ENCODE measurements at regions not wholly inside any gene's neighbourhood (a gene's known extent, or its start where the extent isn't known, plus 50 kb on each side); places are given as distances from the start of the nearest gene placed in this dataset.

DNA sequence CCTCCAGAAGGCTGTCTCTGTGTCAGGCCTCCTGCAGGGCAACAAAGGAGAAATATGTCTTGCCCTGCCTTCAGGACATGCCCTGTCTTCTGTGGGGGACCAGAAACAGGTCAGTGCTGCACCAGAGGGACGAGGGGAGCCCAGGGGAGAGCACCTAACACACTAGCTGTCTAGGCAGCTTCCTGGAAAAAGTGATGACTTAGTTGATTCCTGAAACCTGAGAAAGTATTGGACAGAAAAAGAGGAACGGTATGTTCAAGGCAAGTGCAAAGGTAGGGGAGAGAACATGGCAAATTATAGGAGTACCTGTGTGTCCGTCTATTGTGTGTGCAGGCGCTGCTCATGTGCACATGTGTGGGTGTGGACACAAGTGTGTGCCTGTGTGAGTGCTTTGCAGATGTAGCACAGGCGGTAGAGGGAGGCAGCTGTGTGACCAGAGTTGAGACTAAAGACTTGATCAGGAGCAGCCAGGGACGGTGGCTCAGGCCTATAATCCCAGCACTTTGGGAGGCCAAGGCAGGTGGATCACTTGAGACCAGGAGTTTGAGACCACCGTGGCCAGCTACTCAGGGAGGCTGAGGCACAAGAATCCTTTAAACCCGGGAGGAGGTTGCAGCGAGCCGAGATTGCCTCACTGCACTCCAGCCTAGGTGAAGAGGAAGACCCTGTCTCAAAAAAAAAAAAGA is 119.5 kb downstream of the GYPC start:
- DNase-seq = no peak

GRCh38 chr2:126776255-126776654 is 120.3 kb downstream of the GYPC start:
- DNase-seq = no peak

GRCh38 chr2:126776692-126777619 is 121.0 kb downstream of the GYPC start:
- peak; percentile 76 to 80 for DNase-seq

DNA sequence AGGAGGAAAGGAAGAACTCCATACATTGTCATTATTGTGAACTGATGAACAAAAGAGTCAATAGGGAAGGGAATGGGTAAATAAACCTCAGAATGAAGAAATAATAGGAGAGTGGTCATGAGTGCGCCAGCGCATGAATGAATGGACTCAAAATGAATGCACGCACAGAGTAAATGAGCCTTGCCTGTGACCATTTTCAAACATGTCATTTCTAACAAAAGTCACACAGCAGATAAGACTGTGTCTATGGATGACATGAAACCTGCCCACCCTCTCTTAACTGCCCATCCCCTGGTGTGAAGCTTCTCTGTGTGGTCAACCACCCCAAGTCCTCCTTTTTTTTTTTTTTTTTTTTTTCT is 121.1 kb upstream of the TEX51 start:
- DNase-seq = no peak

DNA sequence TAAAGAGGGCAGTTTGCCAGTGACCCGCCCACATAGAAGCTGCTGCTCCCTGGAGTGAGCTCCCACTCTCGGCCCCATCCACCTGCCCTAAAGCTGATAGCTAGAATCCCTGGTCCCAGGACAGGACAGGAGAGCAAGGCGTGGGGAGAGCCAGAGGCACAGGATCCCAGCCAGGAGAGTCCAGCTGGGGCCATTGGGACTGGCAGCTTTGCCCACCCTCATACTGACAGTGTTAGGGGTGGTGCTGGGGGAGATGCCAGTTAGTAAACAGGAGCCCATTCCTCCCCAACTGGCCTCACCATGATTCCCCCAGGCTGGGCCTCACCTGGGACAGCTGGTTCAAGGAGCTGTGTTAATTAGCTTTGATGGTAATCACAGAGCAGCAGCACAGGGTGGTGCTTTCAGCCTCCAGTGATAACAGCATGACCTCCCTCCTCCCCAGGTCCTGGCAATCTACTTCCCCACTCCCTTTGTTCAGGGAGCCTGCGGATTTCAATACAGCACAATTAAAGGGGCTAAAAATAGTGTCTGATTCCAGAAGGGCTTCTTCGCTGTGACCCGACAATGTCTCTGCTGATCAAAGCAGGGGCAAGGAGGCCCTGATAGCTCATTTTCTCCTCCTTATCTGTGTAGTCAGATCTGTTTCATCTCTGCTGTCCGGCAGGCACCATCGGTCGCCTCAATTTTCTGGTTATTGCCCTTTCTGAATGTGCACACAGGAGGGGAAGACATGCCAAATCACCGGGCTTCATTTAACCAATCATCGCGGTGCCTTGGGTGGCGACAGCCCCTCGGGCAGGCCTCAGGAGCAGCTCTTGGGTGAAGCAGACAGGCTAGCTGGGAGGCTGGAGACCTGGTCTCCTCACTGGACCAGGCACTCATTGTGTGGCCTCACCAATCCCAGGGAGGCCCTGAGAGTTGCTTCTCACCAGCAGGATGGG is 119.9 kb upstream of the TEX51 start:
- DNase-seq = no peak

GRCh38 chr2:126781206-126781605 is 117.5 kb upstream of the TEX51 start:
- DNase-seq = no peak

DNA sequence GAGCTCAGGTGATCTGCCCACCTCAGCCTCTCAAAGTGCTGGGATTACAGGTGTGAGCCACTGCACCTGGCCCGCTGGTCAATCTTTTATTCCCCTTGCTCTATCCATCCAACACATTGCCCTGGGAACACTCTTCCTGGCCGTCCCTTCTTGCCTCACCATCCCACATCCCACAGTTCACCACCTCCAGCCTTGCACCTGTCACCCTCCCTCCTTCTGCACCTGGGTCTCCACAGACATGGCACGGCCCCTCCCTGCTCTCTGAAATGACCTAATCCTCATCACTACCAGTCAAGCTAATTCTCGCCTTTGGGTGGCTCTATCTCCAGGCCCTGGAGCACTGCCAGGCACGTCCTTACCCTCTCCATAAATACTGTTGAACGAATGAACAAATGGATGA is 116.9 kb upstream of the TEX51 start:
- no peak for DNase-seq

- DNase-seq = no peak
These were observed 116.0 kb upstream of the TEX51 start for GRCh38 chr2:126782648-126783047.

GRCh38 chr2:126783341-126783740 is 115.3 kb upstream of the TEX51 start:
- no peak for DNase-seq

GRCh38 chr2:126784045-126784444 is 114.6 kb upstream of the TEX51 start:
- no peak for DNase-seq

GRCh38 chr2:126784621-126785020 is 114.1 kb upstream of the TEX51 start:
- no peak for DNase-seq

- no peak for DNase-seq
These were observed 113.5 kb upstream of the TEX51 start for GRCh38 chr2:126785236-126785635.

DNA sequence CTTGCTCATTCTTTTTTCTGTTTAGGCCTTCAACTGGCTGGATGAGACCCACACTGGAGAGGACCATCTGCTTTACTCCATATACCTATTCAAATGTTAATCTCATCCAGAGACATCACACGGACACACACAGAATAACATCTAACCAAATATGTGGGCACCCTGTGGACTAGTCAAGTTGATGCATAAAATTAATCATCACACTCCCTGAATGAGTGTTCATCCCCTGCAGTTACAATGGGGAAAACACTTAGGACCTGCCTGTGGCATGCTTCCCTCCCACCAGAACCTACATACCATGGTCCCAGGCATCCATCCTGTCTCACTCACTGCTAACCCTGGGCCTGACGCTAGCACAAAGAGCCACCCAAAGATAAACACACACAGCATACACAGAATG is 112.8 kb upstream of the TEX51 start:
- no peak for DNase-seq

GRCh38 chr2:126786765-126787164 is 111.9 kb upstream of the TEX51 start:
- no peak for DNase-seq

DNA sequence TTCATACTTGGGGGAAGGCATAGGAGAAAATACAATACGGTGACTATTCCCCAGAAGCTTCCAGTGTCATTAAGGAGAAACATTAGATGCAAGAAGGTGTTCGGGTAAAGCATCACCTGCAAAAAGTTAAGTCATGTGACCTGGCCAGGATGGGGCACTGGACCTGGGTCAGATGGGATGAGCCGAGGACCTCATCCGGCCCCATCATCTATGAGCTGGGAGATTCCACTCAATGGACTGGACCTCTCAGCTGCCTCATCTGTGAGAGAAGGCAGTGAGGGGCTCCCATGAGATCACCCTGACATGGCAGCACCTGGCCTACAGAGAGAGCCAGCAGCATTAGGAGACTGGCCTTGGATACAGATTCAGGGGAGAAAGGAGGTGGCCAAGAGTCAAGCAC is 111.4 kb upstream of the TEX51 start:
- DNase-seq = no peak

DNA sequence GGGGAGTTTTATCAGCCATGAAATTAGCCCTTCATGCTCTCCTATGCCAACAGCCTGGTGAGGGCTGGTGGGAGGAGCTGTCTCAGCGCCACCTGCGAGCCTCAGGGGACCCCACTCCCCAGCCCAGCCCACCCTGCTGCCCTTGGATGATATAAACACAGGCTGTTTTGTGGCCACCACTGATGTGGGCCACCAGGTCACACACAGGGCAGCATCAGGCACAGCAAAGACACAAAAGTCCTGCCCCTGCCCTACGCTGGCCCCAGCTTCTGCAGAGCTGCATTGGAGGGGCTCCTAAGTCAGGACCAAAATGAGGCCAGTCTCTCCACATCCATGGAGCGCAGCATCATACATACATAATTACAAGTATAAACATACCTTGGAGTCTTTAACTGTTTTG is 110.6 kb upstream of the TEX51 start:
- no peak for DNase-seq

- DNase-seq = no peak
These were observed 110.0 kb upstream of the TEX51 start for GRCh38 chr2:126788652-126789051.

DNA sequence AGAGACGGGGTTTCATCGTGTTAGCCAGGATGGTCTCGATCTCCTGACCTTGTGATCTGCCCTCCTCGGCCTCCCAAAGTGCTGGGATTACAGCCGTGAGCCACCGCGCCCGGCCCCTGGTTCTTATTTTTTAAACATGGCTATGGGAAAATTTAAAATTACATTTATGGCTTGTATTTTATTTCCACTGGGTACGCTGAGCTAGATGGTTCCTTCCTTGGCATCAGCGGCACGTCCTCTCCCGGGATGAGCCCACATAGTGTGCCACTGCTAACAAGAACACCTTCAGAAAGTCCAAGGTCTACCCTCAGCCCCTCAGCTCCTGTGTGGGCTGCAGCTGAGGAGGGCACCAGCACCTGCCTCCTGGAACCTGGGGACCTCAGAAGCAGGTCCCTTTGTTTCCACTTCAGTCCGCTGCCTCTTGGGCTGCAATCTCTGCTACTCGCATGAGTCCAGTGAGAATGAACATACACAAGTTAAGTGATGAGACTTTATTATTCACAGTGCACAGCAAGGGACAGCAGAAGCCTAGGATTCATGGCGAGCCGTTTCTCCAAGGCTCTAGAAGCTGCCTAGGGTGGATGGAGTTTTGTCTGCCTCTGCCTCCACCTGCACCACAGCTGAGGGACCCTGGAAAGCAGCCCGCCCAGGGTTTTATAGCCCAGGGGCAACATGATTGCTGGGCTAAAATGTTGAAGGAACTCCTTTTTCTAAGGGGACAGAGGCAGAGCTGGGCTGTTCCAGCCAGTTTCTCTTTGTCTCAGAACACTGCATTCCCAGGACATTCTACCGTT is 107.5 kb upstream of the TEX51 start:
- DNase-seq = no peak

- no peak for DNase-seq
These were observed 106.5 kb upstream of the TEX51 start for GRCh38 chr2:126792186-126792585.

DNA sequence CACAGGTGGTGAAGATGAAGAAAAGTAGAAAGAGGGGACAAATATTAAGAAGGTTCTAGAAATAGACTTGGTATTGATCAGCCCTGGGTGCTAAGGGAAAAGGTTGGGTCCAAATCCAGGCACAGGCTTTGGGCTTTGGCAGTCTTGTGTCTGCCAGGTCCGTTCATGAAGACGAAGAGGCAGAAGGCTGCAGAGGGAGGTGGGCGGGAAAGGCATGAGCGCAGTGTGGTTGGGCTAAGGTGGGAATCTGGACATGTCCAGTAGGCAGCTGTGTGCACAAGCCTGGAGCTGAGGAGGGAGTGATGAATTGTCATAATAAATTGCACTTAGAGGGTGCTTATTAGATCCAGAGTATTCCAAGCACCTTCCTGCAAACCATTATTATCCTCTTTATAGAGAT is 105.7 kb upstream of the TEX51 start:
- no peak for DNase-seq

DNA sequence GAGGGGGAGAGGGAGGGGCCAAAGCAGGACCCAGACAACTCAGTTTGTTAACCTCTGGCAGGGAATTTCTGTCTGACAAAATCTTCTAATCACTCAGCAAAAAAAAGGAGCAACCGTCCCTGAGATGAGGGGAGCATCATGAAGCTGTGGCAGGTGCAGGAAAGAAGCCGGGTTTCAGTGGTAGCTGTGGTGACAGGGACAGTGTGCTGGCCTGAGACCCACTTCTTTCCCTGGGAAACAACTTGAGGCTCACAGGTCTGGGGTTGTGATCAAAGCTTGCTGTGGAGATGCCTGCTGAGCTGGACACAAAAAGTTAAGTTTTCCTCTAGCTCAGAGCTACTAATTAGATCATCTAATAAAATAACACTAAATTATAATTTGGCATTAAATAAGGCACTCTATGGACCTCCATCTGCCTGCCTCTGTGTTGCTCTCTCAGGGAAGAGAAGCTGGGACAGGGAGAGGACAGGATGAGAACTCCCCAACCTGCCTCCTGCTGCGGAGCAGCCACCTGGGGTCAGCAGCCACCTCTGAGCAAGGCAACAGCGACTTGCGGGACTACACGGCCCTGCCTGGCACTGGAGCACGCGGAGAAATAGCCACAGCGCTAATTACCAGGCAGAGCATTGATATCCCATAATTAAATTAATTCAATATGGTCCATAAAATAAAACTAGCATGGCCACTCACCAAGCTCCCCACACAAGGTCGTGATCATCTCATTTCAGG is 104.6 kb upstream of the TEX51 start:
- no peak for DNase-seq

GRCh38 chr2:126795656-126796055 is 103.0 kb upstream of the TEX51 start:
- no peak for DNase-seq
